H9 (cell line): ENCODE measurements at regions not wholly inside any gene's neighbourhood (a gene's known extent, or its start where the extent isn't known, plus 50 kb on each side); places are given as distances from the start of the nearest gene placed in this dataset.

Experiments
- DNase-seq: peaks from one replicate; pipeline ENCODE4 v3.0.0-alpha.2; 2017
- H2AFZ ChIP-seq: one replicate; pipeline ENCODE4 v1.6.1; 2013; ENCODE audit warnings: mild to moderate bottlenecking, low read length, control low read depth, moderate library complexity
- H2AK5ac ChIP-seq: 2 replicates; pipeline ENCODE4 v1.6.1; 2013; ENCODE audit warnings: low read length, control low read depth, mixed read lengths; ENCODE audit not compliant: insufficient read length
- H2BK120ac ChIP-seq: one replicate; pipeline ENCODE4 v1.6.1; 2013; ENCODE audit warnings: low read depth, mild to moderate bottlenecking, low read length, control low read depth, inconsistent platforms; ENCODE audit not compliant: poor library complexity, severe bottlenecking
- H2BK12ac ChIP-seq: 2 replicates; pipeline ENCODE4 v1.6.1; 2013; ENCODE audit warnings: low read length, control low read depth, mixed read lengths, low read depth; ENCODE audit not compliant: insufficient read length
- H2BK15ac ChIP-seq: 2 replicates; pipeline ENCODE4 v1.6.1; 2013; ENCODE audit warnings: low read depth, low read length, control low read depth
- H2BK20ac ChIP-seq: one replicate; pipeline ENCODE4 v1.6.1; 2013; ENCODE audit warnings: low read depth, mild to moderate bottlenecking, low read length, control low read depth, inconsistent platforms; ENCODE audit not compliant: poor library complexity, severe bottlenecking
- H2BK5ac ChIP-seq: 2 replicates; pipeline ENCODE4 v1.6.1; 2013; ENCODE audit warnings: low read length, control low read depth, mixed read lengths; ENCODE audit not compliant: insufficient read length
- H3K14ac ChIP-seq: 2 replicates; pipeline ENCODE4 v1.6.1; 2013; ENCODE audit warnings: low read length, control low read depth; ENCODE audit not compliant: insufficient read depth
- H3K18ac ChIP-seq: 2 replicates; pipeline ENCODE4 v1.6.1; 2013; ENCODE audit warnings: low read depth, mild to moderate bottlenecking, mixed read lengths, low read length, control low read depth; ENCODE audit not compliant: insufficient read length
- H3K23ac ChIP-seq: 2 replicates; pipeline ENCODE4 v1.6.1; 2013; ENCODE audit warnings: low read length, control low read depth, mixed read lengths, low read depth; ENCODE audit not compliant: insufficient read length
- H3K23me2 ChIP-seq: 2 replicates; pipeline ENCODE4 v1.6.1; 2013; ENCODE audit warnings: low read depth, mild to moderate bottlenecking, mixed read lengths, low read length, control low read depth; ENCODE audit not compliant: insufficient read length, poor library complexity, severe bottlenecking
- H3K27ac ChIP-seq: 2 replicates; pipeline ENCODE4 v1.5.1; 2013; ENCODE audit warnings: low read length, control low read depth, mixed read lengths, low read depth; ENCODE audit not compliant: insufficient read length
- H3K27me3 ChIP-seq: 2 replicates; pipeline ENCODE4 v1.6.1; 2013; ENCODE audit warnings: low read length, control low read depth, inconsistent platforms; ENCODE audit not compliant: insufficient read depth
- H3K4ac ChIP-seq: 2 replicates; pipeline ENCODE4 v1.6.1; 2013; ENCODE audit warnings: low read depth, mild to moderate bottlenecking, control low read depth, inconsistent platforms, low read length, moderate library complexity
- H3K4me1 ChIP-seq: 2 replicates; pipeline ENCODE4 v1.6.1; 2013; ENCODE audit warnings: low read length, control low read depth, inconsistent platforms; ENCODE audit not compliant: insufficient read depth
- H3K4me2 ChIP-seq: 2 replicates; pipeline ENCODE4 v1.6.1; 2013; ENCODE audit warnings: low read length, control low read depth, mixed read lengths; ENCODE audit not compliant: insufficient read length, insufficient read depth
- H3K56ac ChIP-seq: 2 replicates; pipeline ENCODE4 v1.6.1; 2013; ENCODE audit warnings: low read depth, mild to moderate bottlenecking, mixed read lengths, low read length, control low read depth; ENCODE audit not compliant: insufficient read length
- H3K79me1 ChIP-seq: 2 replicates; pipeline ENCODE4 v1.6.1; 2013; ENCODE audit warnings: low read depth, mild to moderate bottlenecking, moderate library complexity, low read length, control low read depth, inconsistent platforms; ENCODE audit not compliant: insufficient read depth, poor library complexity, severe bottlenecking
- H3K79me2 ChIP-seq: 2 replicates; pipeline ENCODE4 v1.6.1; 2013; ENCODE audit warnings: low read length, control low read depth, inconsistent platforms; ENCODE audit not compliant: insufficient read depth
- H3K9ac ChIP-seq: 2 replicates; pipeline ENCODE4 v1.6.1; 2013; ENCODE audit warnings: low read length, control low read depth, mixed read lengths; ENCODE audit not compliant: insufficient read length; ENCODE audit errors: extremely low read depth
- H3K9me3 ChIP-seq: one replicate; pipeline ENCODE4 v1.6.1; 2013; ENCODE audit warnings: low read depth, low read length, inconsistent platforms; ENCODE audit not compliant: control insufficient read depth
- H3T11ph ChIP-seq: one replicate; pipeline ENCODE4 v1.6.1; 2013; ENCODE audit warnings: mild to moderate bottlenecking, low read length, control low read depth, inconsistent platforms
- H4K20me1 ChIP-seq: one replicate; pipeline ENCODE4 v1.6.1; 2013; ENCODE audit not compliant: control insufficient read depth, insufficient read length, insufficient read depth
- H4K5ac ChIP-seq: 2 replicates; pipeline ENCODE4 v1.6.1; 2013; ENCODE audit warnings: low read depth, mild to moderate bottlenecking, mixed read lengths, low read length, control low read depth; ENCODE audit not compliant: insufficient read length
- H4K8ac ChIP-seq: replicated peaks from 2 replicates; pipeline ENCODE4 v1.6.1; 2013; ENCODE audit warnings: low read length, control low read depth, mixed read lengths, low read depth; ENCODE audit not compliant: insufficient read length
- H4K91ac ChIP-seq: 2 replicates; pipeline ENCODE4 v1.6.1; 2013; ENCODE audit warnings: low read depth, mild to moderate bottlenecking, moderate library complexity, mixed read lengths, low read length, control low read depth; ENCODE audit not compliant: insufficient read length
- H3K27ac Mint-ChIP-seq, 3 experiments: 2 replicates in 2 of 3; 3 replicates in 1 of 3; pipeline ENCODE4 v1.8.0; 2020 to 2021; ENCODE audit warnings: mixed read lengths in 3 of 3, mild to moderate bottlenecking in 1 of 3, moderate library complexity in 1 of 3
- H3K27me3 Mint-ChIP-seq: 2 replicates; pipeline ENCODE4 v1.8.0; 2021; ENCODE audit warnings: low read depth, mild to moderate bottlenecking, moderate library complexity, mixed read lengths
- H3K36me3 Mint-ChIP-seq, 3 experiments: 2 replicates in 2 of 3; 3 replicates in 1 of 3; pipeline ENCODE4 v1.8.0; 2020 to 2021; ENCODE audit warnings: low read depth in 3 of 3, mixed read lengths in 3 of 3; ENCODE audit not compliant: insufficient read depth in 1 of 3
- H3K4me1 Mint-ChIP-seq, 2 experiments: 2 replicates each; pipeline ENCODE4 v1.8.0; 2020; ENCODE audit warnings: mixed read lengths in 2 of 2
- H3K4me3 Mint-ChIP-seq, 2 experiments: 2 replicates in 1 of 2; 3 replicates in 1 of 2; pipeline ENCODE4 v1.8.0; 2020 to 2021; ENCODE audit warnings: mild to moderate bottlenecking in 2 of 2, mixed read lengths in 2 of 2, moderate library complexity in 1 of 2
- H3K9me3 Mint-ChIP-seq, 2 experiments: 2 replicates in 1 of 2; 3 replicates in 1 of 2; pipeline ENCODE4 v1.8.0; 2020; ENCODE audit warnings: mild to moderate bottlenecking in 2 of 2, mixed read lengths in 2 of 2, moderate library complexity in 1 of 2
- WGBS: extraction: QIAGEN DNeasy Blood & Tissue Kit; methylation state at CpG from one replicate; pipeline ENCODE4 v1.1.7; 2013; ENCODE audit warnings: missing lambda C conversion rate, low lambda C conversion rate, mixed read lengths; ENCODE audit not compliant: insufficient read length; ENCODE audit errors: extremely low coverage; 5-methylcytosine and 5-hydroxymethylcytosine counted together
- TF ChIP-seq, protein P1 (sequence below): fragments of 200-600 bp; sonication (generic); conservative IDR thresholded peaks from 3 replicates; pipeline ENCODE4 v1.8.0; 2021; ENCODE audit warnings: antibody characterized with exemption, mild to moderate bottlenecking

DNA sequence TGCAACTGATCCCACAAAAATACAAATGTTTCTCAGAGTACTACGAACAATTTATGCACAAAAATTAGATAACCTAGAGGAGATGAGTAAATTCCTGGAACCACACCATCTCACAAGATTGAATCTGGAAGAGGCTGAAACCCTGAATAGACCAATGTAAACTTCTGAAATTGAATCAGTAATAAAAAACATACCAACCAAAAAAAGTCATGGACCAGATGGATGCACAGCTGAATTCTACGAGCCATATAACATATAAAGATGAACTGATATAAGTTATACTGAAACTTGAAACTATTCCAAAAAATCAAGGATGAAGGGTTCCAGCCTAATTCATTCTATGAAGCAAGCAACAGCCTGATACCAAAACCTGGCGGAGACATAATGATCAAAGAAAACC, 336.3 kb downstream of the PYDC2 start:
- no peak overlapping the region for H3K18ac ChIP-seq
- H3K14ac ChIP-seq = no peak overlapping the region
- no peaks in the 10 kb centered on the region for H3K79me2 ChIP-seq
- Mint-ChIP-seq H3K27ac (no peak overlapping the region), H3K27me3 (no peaks in the 10 kb centered on the region), H3K4me1 (no peaks in the 10 kb centered on the region), H3K4me3 (no peak overlapping the region), H3K36me3 (peaks cover 3 to 10% (median 6%) of the 10 kb centered on the region in 3 experiments; a peak in 6 of 7 replicates), H3K9me3 (peaks cover 7 to 12% of the 10 kb centered on the region in 2 experiments; a peak in 4 of 5 replicates)
- no peak overlapping the region for H3K27ac ChIP-seq
- DNase-seq = no peak
- H2BK12ac ChIP-seq = no peak overlapping the region
- no peak overlapping the region for H4K8ac ChIP-seq
- no peak overlapping the region for H2BK120ac ChIP-seq
- no peak overlapping the region for H3K4me2 ChIP-seq
- no peak overlapping the region for H3T11ph ChIP-seq
- H2BK5ac ChIP-seq = no peak overlapping the region
- H3K23me2 ChIP-seq = no peaks in the 10 kb centered on the region
- no peak overlapping the region for H3K23ac ChIP-seq
- no peak overlapping the region for H3K56ac ChIP-seq
- H3K9me3 ChIP-seq = no peaks in the 10 kb centered on the region
- H3K4ac ChIP-seq = no peak overlapping the region
- no peak overlapping the region for H4K5ac ChIP-seq
- no peaks in the 10 kb centered on the region for H3K4me1 ChIP-seq
- H3K79me1 ChIP-seq = no peaks in the 10 kb centered on the region
- H3K9ac ChIP-seq = no peak overlapping the region
- WGBS = no CpG with 5 or more reads among the region's 3 CpGs
- no peak overlapping the region for H2AK5ac ChIP-seq
- H2BK20ac ChIP-seq = no peak overlapping the region
- H4K91ac ChIP-seq = no peak overlapping the region
- no peaks in the 10 kb centered on the region for H3K27me3 ChIP-seq
- TF ChIP-seq, protein P1, sequence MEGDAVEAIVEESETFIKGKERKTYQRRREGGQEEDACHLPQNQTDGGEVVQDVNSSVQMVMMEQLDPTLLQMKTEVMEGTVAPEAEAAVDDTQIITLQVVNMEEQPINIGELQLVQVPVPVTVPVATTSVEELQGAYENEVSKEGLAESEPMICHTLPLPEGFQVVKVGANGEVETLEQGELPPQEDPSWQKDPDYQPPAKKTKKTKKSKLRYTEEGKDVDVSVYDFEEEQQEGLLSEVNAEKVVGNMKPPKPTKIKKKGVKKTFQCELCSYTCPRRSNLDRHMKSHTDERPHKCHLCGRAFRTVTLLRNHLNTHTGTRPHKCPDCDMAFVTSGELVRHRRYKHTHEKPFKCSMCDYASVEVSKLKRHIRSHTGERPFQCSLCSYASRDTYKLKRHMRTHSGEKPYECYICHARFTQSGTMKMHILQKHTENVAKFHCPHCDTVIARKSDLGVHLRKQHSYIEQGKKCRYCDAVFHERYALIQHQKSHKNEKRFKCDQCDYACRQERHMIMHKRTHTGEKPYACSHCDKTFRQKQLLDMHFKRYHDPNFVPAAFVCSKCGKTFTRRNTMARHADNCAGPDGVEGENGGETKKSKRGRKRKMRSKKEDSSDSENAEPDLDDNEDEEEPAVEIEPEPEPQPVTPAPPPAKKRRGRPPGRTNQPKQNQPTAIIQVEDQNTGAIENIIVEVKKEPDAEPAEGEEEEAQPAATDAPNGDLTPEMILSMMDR = no peak
- no peaks in the 10 kb centered on the region for H4K20me1 ChIP-seq
- no peak overlapping the region for H2BK15ac ChIP-seq
- no peak overlapping the region for H2AFZ ChIP-seq
